GM19468 (cell line): ENCODE measurements at regions not wholly inside any gene's neighbourhood (a gene's known extent, or its start where the extent isn't known, plus 50 kb on each side); places are given as distances from the start of the nearest gene placed in this dataset.

Experiments
- ATAC-seq: cut with Tn5 transposase; IDR thresholded peaks from one replicate; pipeline ENCODE4 v1.9.1; 2021; ENCODE audit warnings: mild to moderate bottlenecking, moderate library complexity, moderate number of reproducible peaks; ENCODE audit not compliant: unreplicated experiment; ENCODE audit errors: extremely low read depth

- ATAC-seq: no peak
Observed at GRCh38 chr4:37139987-37140386, 104.6 kb upstream of the NWD2 start.

- no peak for ATAC-seq
Observed at GRCh38 chr4:37146260-37146659, 98.3 kb upstream of the NWD2 start.

GRCh38 chr4:37157476-37158167 is 86.9 kb upstream of the NWD2 start:
- ATAC-seq: no peak

- ATAC-seq: no peak
Observed at GRCh38 chr4:37160653-37161052, 83.9 kb upstream of the NWD2 start.

- no peak for ATAC-seq
Observed at GRCh38 chr4:37165844-37166243, 78.7 kb upstream of the NWD2 start.

GRCh38 chr4:37169956-37170355 is 74.6 kb upstream of the NWD2 start:
- no peak for ATAC-seq

- ATAC-seq: no peak
Observed at GRCh38 chr4:37188100-37188499, 56.4 kb upstream of the NWD2 start.
